Natural killer cell (primary cell): ENCODE measurements at regions not wholly inside any gene's neighbourhood (a gene's known extent, or its start where the extent isn't known, plus 50 kb on each side); places are given as distances from the start of the nearest gene placed in this dataset.

Source experiments
- ATAC-seq, 3 donors: fragments of 150-1000 bp in 2 of 3; fragments of 200-7000 bp in 1 of 3; cut with Tn5 transposase; 1 replicate in 1 of 3; 2 replicates in 2 of 3; pipeline ENCODE4 v1.10.0; 2021; ENCODE audit warnings: mild to moderate bottlenecking in 2 of 3, moderate library complexity in 2 of 3
- DNase-seq, 2 donors: peaks; one replicate each; pipeline versions ENCODE4 v3.0.0 to v3.0.0-alpha.2; 2013 to 2021; ENCODE audit warnings: mixed read lengths in 1 of 2
- H3K27ac ChIP-seq: one replicate; pipeline ENCODE4 v1.5.1; 2013; ENCODE audit warnings: mild to moderate bottlenecking, low read length
- H3K27me3 ChIP-seq: one replicate; pipeline ENCODE4 v1.6.1; 2013; ENCODE audit warnings: low read length; ENCODE audit not compliant: control insufficient read depth, insufficient read depth
- H3K36me3 ChIP-seq: one replicate; pipeline ENCODE4 v1.6.1; 2013; ENCODE audit warnings: low read length; ENCODE audit not compliant: control insufficient read depth, insufficient read depth
- H3K4me1 ChIP-seq: one replicate; pipeline ENCODE4 v1.6.1; 2013; ENCODE audit warnings: low read length; ENCODE audit not compliant: control insufficient read depth, insufficient read depth
- H3K4me3 ChIP-seq: one replicate; pipeline ENCODE4 v1.5.1; 2013; ENCODE audit warnings: low read length
- H3K9me3 ChIP-seq: one replicate; pipeline ENCODE4 v1.6.1; 2013; ENCODE audit warnings: low read length; ENCODE audit not compliant: control insufficient read depth, insufficient read depth
- H3K27ac Mint-ChIP-seq, 2 donors: one replicate each; pipeline ENCODE4 v1.8.0; 2022; ENCODE audit warnings: mild to moderate bottlenecking in 2 of 2, mixed read lengths in 2 of 2, moderate library complexity in 1 of 2
- H3K27me3 Mint-ChIP-seq, 2 donors: one replicate each; pipeline ENCODE4 v1.8.0; 2022; ENCODE audit warnings: low read depth in 2 of 2, mixed read lengths in 2 of 2
- H3K36me3 Mint-ChIP-seq: one replicate; pipeline ENCODE4 v1.8.0; 2022; ENCODE audit warnings: mixed read lengths
- H3K4me1 Mint-ChIP-seq, 2 donors: one replicate each; pipeline ENCODE4 v1.8.0; 2022; ENCODE audit warnings: mixed read lengths in 2 of 2
- H3K4me3 Mint-ChIP-seq: one replicate; pipeline ENCODE4 v1.8.0; 2022; ENCODE audit warnings: mild to moderate bottlenecking, moderate library complexity, mixed read lengths
- H3K9me3 Mint-ChIP-seq, 2 donors: one replicate each; pipeline ENCODE4 v1.8.0; 2022; ENCODE audit warnings: mixed read lengths in 2 of 2
- CTCF ChIP-seq: fragments of 200-600 bp; IDR thresholded peaks from one replicate; pipeline ENCODE4 v1.8.0; 2022; ENCODE audit warnings: antibody characterized with exemption
- WGBS: methylation state at CpG from one replicate; pipeline ENCODE4 v1.1.7; 2013; ENCODE audit warnings: missing lambda C conversion rate; ENCODE audit not compliant: insufficient coverage; 5-methylcytosine and 5-hydroxymethylcytosine counted together
- intact Hi-C: fragments of 100-400 bp; cut with micrococcal nuclease; formaldehyde crosslinking; loops from one replicate; pipeline ENCODE4 v1.14.2; 2022

- 94% methylated on average over 4 of the region's 5 CpGs for WGBS
- DNase-seq, result no peak
- peaks cover 7% of the 10 kb centered on the region for H3K36me3 Mint-ChIP-seq
Measured at GRCh38 chr6:11364971-11365397, 132.5 kb upstream of the NEDD9 start.

GRCh38 chr6:11363881-11364576 is 131.6 kb upstream of the NEDD9 start:
- peak in 1 of 2 donors; percentile 43 for DNase-seq
- peaks cover 16% of the 10 kb centered on the region for H3K4me1 ChIP-seq
- peak overlapping the region; percentile 56 to 86 for H3K27ac Mint-ChIP-seq
- H3K27me3 ChIP-seq, result no peaks in the 10 kb centered on the region
- WGBS, result 67% methylated on average over 2 of the region's 2 CpGs
- no peaks in the 10 kb centered on the region for H3K27me3 Mint-ChIP-seq
- intact Hi-C loops, result loop anchor here (2.0 kb wide), 1 partner anchor 103 kb away; no protein-coding TSS in a partner anchor
- no peak overlapping the region for H3K27ac ChIP-seq
- H3K9me3 ChIP-seq, result no peaks in the 10 kb centered on the region
- peaks cover 84 to 86% of the 10 kb centered on the region in 2 donors for H3K4me1 Mint-ChIP-seq
- H3K4me3 ChIP-seq, result no peak overlapping the region
- H3K36me3 ChIP-seq, result peaks cover 6% of the 10 kb centered on the region
- peaks cover 11% of the 10 kb centered on the region for H3K36me3 Mint-ChIP-seq
- ATAC-seq, result no peak
- peaks cover 0 to 3% of the 10 kb centered on the region in 2 donors for H3K9me3 Mint-ChIP-seq
- TF ChIP-seq CTCF, result no peak
- H3K4me3 Mint-ChIP-seq, result no peak overlapping the region

More at GRCh38 chr6:11364971-11365397, 132.5 kb upstream of the NEDD9 start:
- peak overlapping the region; percentile 86 to 96 for H3K27ac Mint-ChIP-seq
- intact Hi-C loops, result loop anchor here (2.0 to 5.0 kb wide), 3 partner anchors 48 to 647 kb away; partner anchors contain the start of gene HIVEP1
- H3K4me1 ChIP-seq, result peaks cover 16% of the 10 kb centered on the region
- TF ChIP-seq CTCF, result no peak
- peaks cover 6% of the 10 kb centered on the region for H3K36me3 ChIP-seq
- no peaks in the 10 kb centered on the region for H3K27me3 ChIP-seq
- peaks cover 80 to 84% of the 10 kb centered on the region in 2 donors for H3K4me1 Mint-ChIP-seq
- H3K27me3 Mint-ChIP-seq, result no peaks in the 10 kb centered on the region
- H3K9me3 ChIP-seq, result no peaks in the 10 kb centered on the region
- H3K27ac ChIP-seq, result no peak overlapping the region
- peaks cover 0 to 1% of the 10 kb centered on the region in 2 donors for H3K9me3 Mint-ChIP-seq
- no peak for ATAC-seq
- peak overlapping the region; percentile 38 for H3K4me3 Mint-ChIP-seq
- H3K4me3 ChIP-seq, result no peak overlapping the region

- Histone ChIP-seq H3K27ac (no peak overlapping the region), H3K36me3 (peaks cover 6% of the 10 kb centered on the region), H3K4me3 (no peak overlapping the region), H3K9me3 (no peaks in the 10 kb centered on the region), H3K27me3 (no peaks in the 10 kb centered on the region), H3K4me1 (peaks cover 14% of the 10 kb centered on the region)
- H3K4me3 Mint-ChIP-seq, result no peak overlapping the region
- ATAC-seq (no peak), DNase-seq (no peak)
- peaks cover 0 to 3% of the 10 kb centered on the region in 2 donors for H3K9me3 Mint-ChIP-seq
- H3K4me1 Mint-ChIP-seq, result peaks cover 78 to 83% of the 10 kb centered on the region in 2 donors
- 30% methylated on average over 1 of the region's 1 CpG for WGBS
- H3K36me3 Mint-ChIP-seq, result peaks cover 11% of the 10 kb centered on the region
- no peaks in the 10 kb centered on the region for H3K27me3 Mint-ChIP-seq
- intact Hi-C loops, result no loop called here
- no peak for TF ChIP-seq CTCF
- H3K27ac Mint-ChIP-seq, result peak overlapping the region; percentile 56 to 57
Measured at GRCh38 chr6:11362564-11362963, 130.1 kb upstream of the NEDD9 start.
